ENCODE measurements at regions not wholly inside any gene's neighbourhood (a gene's known extent, or its start where the extent isn't known, plus 50 kb on each side); places are given as distances from the start of the nearest gene placed in this dataset.

DNA sequence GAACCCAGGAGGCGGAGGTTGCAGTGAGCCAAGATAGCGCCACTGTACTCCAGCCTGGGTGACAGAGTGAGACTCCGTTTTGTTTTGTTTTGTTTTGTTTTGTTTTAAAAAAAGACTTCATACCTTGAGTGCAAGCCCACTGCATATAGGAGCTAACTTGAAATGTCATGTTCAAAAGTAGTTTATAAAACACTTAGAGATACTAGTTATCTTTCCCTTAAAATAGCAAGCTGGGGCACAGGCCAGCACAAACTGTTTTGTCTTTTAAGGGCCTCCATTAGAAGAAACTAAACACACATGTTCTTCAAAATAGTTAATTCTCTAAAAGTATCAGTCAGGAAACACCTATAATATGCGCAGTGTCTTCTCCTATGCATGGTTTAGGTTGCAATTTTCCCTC, 505.1 kb upstream of the TMPRSS15 start:
- Histone ChIP-seq H3K36me3 (replicated peaks) (no peaks in the 10 kb centered on the region), H3K27me3 (replicated peaks) (no peaks in the 10 kb centered on the region), H3K4me3 (ENCODE audit: low read depth, low read length) (no peak overlapping the region), H3K27ac (no peak overlapping the region)
- in situ Hi-C loops (cut with HindIII; ENCODE audit: low pct_ligation_motif_present, low sequenced_read_pairs), result no loop called here
- DNase-seq, result no peak
- no peak for TF ChIP-seq CTCF (IDR thresholded peaks at IDR 0.05; ENCODE audit: low read depth, low read length, missing control alignments)

DNA sequence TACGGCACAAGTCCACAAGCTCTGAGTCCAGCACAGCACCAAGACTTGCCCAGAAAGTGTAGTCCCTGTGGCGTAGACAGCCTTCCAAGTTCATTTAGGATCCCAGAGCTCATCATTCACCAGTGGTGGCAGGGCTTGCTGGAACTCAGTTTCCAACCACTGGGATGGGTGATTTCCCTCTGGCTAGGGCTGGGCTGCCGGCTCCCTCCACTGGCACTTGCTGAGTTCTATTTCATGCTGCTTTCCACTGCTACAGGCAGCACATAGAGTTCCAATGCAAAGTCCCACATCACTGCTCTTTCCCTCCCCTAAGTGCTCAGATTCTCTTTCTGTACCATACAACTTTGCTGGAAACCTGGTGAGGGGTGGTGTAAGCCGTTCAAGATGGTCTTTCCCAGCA, 510.3 kb upstream of the TMPRSS15 start:
- no peak overlapping the region for H3K27ac ChIP-seq
- no peak overlapping the region for H3K4me3 ChIP-seq (ENCODE audit: low read depth, low read length)
- no peaks in the 10 kb centered on the region for H3K27me3 ChIP-seq (replicated peaks)
- no peak for DNase-seq
- H3K36me3 ChIP-seq (replicated peaks), result no peaks in the 10 kb centered on the region
- in situ Hi-C loops (cut with HindIII; ENCODE audit: low pct_ligation_motif_present, low sequenced_read_pairs), result no loop called here
- TF ChIP-seq CTCF (IDR thresholded peaks at IDR 0.05; ENCODE audit: low read depth, low read length, missing control alignments), result no peak

DNA sequence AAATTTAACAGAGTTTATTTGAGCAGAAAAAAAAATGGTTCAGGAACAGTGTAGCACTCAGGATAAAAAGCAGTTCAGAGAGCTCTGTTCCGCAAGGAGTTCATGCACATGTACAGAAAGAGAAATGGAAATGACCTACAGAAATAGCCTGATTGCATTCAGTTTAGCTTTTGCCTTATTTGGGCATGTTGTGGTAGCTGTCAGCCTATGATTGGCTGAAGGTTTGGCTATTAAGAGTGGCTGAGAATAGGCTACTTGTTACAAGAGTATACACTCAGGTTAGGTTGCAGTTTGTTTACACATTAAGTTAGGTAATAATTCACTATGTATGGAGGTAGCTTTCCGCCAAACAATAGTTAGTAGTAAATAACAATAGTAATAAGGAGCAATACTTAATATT, 511.0 kb upstream of the TMPRSS15 start:
- H3K36me3 ChIP-seq (replicated peaks), result no peaks in the 10 kb centered on the region
- no peak overlapping the region for H3K4me3 ChIP-seq (ENCODE audit: low read depth, low read length)
- H3K27ac ChIP-seq, result no peak overlapping the region
- DNase-seq, result no peak
- in situ Hi-C loops (cut with HindIII; ENCODE audit: low pct_ligation_motif_present, low sequenced_read_pairs), result no loop called here
- H3K27me3 ChIP-seq (replicated peaks), result no peaks in the 10 kb centered on the region
- TF ChIP-seq CTCF (IDR thresholded peaks at IDR 0.05; ENCODE audit: low read depth, low read length, missing control alignments), result no peak

- no peak for TF ChIP-seq CTCF (IDR thresholded peaks at IDR 0.05; ENCODE audit: low read depth, low read length, missing control alignments)
- no peak overlapping the region for H3K27ac ChIP-seq
- no peaks in the 10 kb centered on the region for H3K27me3 ChIP-seq (replicated peaks)
- in situ Hi-C loops (cut with HindIII; ENCODE audit: low pct_ligation_motif_present, low sequenced_read_pairs), result no loop called here
- no peak for DNase-seq
- no peaks in the 10 kb centered on the region for H3K36me3 ChIP-seq (replicated peaks)
- no peak overlapping the region for H3K4me3 ChIP-seq (ENCODE audit: low read depth, low read length)
Observed at GRCh38 chr21:18917622-18918021, 514.0 kb upstream of the TMPRSS15 start.

DNA sequence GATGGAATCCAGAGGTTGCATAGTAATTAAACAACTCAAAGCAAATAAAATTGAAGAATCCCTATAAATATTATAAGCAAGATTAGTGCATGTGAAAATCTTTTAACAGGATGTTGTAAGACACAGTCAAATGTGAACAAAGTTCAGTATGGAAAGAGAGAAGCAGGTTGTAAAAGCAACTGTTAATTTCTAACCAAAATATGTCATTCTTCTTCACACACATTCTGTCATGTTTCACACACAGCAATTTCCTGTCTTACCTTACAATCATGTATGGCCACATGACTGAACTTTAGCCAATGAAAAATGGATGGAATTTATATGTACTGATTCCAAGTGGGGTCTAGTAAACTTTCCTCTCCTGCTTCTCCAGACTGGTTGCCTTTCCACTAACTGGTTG, 527.7 kb upstream of the TMPRSS15 start:
- in situ Hi-C loops (cut with HindIII; ENCODE audit: low pct_ligation_motif_present, low sequenced_read_pairs), result no loop called here
- Histone ChIP-seq H3K27ac (no peak overlapping the region), H3K36me3 (replicated peaks) (no peaks in the 10 kb centered on the region), H3K4me3 (ENCODE audit: low read depth, low read length) (no peak overlapping the region), H3K27me3 (replicated peaks) (no peaks in the 10 kb centered on the region)
- no peak for DNase-seq
- no peak for TF ChIP-seq CTCF (IDR thresholded peaks at IDR 0.05; ENCODE audit: low read depth, low read length, missing control alignments)

DNA sequence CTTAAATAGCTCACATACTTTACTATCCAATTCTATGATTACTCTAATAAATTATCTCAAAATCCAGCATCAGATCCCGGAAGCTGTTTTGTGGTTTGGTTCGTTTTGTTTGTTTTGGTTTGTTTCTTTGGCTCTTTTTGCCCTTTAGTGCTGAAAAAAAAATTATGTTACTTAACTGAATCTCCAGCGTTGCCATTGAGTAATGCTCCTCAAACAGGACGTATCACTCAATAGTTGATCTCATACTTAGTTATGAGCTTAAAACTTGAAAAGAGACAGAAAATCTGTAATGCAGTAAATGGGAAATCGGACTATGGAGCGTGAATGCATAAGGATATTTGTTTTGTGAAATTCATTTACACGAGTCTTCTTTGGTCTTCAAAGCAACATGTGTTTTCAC, 533.8 kb upstream of the TMPRSS15 start:
- no peak for DNase-seq
- Histone ChIP-seq H3K4me3 (ENCODE audit: low read depth, low read length) (no peak overlapping the region), H3K27ac (no peak overlapping the region), H3K27me3 (replicated peaks) (no peaks in the 10 kb centered on the region), H3K36me3 (replicated peaks) (no peaks in the 10 kb centered on the region)
- no peak for TF ChIP-seq CTCF (IDR thresholded peaks at IDR 0.05; ENCODE audit: low read depth, low read length, missing control alignments)
- in situ Hi-C loops (cut with HindIII; ENCODE audit: low pct_ligation_motif_present, low sequenced_read_pairs), result no loop called here
